ENCODE measurements at regions not wholly inside any gene's neighbourhood (a gene's known extent, or its start where the extent isn't known, plus 50 kb on each side); places are given as distances from the start of the nearest gene placed in this dataset.
"Not testable (repeated sequence)": the region's sequence is repeated elsewhere in the genome, so short reads cannot be mapped to it uniquely, and the experiment has no call there.

DNA sequence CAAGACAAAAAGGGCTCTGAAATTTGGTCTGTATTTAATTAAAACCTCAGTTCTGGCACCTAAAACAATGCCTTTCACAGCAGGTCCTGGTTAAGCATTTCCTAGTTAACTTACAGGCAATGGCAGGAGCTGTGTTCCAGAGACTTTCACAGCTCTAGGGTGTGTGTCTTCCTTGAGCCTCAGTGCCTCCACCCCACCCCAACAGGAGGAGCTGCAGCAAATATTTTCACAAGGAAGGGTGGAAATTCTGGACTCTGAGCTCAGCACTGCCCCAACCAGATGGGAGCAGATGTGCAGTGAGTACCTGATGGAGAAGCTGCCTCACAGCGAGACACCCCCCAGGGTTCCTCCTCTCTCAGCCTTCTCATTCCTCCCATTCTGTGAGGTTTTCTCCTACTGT is 106.3 kb upstream of the SPATA12 start:
- no peak for DNase-seq

DNA sequence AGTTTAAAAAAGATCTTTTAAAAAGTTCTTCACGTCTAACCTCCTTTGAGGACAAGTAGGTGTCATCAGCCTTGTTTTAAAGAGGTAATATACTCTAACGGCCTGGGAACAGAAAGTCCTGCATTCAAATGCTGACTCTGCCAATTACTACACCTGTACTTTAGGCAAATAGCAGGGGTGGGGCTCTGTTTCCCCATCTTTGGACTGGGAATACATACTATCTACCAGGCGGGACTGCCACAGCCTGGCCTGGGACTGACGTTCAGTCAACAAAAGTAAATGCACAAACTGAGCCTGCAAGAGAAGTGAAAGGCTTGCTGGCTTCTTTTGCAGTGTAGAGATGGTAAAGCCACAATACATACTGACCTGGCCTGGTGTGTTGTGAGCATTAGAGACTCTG is 107.6 kb upstream of the SPATA12 start:
- DNase-seq: no peak

DNA sequence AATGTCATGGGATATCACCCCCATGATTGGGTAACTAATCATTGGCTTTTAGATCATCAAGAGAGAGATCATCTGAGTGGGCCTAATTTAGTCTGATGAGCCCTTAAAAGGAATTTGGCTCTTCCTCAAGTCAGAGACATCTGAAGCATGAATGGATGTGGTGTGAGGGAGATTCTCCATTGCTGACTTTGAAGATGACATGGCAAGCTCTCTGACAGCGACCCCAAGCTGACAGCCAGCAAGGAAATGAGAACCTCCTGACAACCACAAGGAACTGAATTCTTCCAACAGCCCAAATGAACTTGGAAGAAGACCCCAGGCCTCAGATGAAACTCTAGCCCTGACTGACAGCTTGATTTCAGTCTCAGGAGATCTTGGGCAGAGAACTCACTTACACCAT is 108.4 kb upstream of the SPATA12 start:
- DNase-seq: no peak

DNA sequence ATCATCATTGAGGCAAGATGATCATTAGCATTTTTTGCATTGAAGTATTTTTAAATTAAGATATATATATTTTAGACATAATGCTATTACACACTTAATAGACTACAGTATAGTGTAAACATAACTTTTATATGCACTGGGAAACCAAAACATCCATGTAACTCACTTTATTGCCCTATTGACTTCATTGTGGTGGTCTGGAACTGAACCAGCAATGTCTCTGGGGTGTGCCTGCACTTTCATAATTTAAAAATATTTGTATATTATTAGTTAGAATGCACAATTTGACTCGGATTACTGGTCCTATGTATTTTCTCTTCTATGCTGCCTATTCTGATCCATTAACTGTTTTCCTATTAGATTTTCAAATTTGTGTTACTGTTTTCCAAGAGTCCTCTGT is 109.1 kb upstream of the SPATA12 start:
- no peak for DNase-seq

DNA sequence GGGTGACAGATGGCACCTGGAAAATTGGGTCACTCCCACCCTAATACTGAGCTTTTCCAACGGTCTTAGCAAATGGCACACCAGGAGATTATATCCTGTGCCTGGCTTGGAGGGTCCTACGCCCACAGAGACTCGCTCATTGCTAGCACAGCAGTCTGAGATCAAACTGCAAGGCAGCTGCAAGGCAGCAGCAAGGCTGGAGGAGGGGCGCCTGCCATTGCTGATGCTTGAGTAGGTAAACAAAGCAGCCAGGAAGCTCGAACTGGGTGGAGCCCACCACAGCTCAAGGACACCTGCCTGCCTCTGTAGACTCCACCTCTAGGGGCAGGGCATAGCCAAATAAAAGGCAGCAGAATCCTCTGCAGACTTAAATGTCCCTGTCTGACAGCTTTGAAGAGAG is 115.1 kb upstream of the SPATA12 start:
- DNase-seq: not testable (repeated sequence)

DNA sequence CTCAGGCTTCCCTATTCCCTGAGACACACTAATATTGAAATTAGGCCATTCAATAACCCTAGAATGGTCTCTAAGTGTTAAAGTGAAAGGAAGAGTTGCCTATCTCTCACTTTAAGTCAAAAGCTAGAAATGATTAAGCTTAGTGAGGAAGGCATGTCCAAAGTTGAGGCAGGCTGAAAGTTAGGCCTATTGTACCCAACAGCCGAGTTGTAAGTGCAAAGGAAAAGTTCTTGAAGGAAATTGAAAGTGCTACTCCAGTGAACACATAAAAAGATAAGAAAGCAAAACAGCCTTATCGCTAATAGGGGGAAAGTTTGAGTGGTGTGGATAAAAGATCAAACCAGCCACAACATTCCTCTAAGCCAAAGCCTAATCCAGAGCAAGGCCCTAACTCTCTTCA is 117.9 kb upstream of the SPATA12 start:
- DNase-seq: no peak

DNA sequence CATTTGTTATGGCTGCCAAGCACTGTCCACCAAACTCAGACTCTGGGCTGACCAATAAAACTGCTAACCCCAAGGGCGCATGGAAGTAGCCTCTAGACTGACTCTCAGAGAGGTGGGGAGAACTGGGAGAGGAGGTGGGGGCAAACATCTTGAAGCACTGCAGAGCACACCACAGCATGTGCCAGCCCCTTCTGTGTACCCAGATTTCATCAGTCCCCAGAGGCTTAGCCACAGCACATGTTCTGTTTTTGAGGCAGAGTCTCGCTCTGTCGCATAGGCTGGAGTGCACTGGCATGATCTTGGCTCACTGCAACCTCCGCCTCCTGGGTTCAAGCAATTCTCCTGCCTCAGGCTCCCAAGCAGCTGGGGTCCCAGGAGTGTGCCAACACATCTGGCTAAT is 119.5 kb upstream of the SPATA12 start:
- no peak for DNase-seq

DNA sequence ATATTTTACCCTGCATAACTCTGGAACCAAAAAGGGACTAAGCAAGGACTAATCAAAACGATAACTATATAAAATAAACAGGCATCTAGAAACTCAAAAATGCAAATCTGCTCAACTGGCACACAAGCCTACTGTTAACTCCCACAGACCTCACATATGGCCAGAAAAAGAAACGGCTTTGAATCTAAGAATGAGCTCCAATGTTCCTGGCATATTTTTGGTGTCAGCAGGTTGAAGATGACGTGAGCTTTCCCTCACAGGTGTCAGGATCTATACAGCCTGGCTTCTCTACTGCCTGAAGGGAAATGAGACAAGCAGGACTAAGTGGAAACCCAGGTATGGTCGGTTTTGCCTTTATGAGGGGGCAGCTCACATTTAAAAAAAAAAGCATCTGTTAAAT is 120.1 kb upstream of the SPATA12 start:
- DNase-seq: no peak

DNA sequence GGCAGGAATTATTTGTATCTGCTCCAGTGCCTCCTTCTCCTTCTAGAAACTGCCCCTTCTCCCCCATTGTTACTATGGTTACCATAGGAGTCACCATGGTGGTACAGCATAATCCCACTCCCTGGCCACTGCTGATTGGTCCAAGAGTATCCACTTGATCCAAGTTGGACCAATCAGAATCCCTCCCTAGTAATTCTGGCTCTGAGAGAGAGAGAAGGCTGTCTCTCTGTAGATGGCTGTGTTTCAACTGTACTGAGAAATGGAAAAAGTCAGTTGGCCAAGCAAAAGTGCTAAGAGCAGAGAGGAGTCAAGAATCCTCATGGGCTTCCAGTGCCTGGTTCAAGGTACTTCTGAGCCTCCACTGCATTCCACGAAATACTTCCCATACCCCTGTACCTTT is 120.6 kb upstream of the SPATA12 start:
- DNase-seq: no peak

DNA sequence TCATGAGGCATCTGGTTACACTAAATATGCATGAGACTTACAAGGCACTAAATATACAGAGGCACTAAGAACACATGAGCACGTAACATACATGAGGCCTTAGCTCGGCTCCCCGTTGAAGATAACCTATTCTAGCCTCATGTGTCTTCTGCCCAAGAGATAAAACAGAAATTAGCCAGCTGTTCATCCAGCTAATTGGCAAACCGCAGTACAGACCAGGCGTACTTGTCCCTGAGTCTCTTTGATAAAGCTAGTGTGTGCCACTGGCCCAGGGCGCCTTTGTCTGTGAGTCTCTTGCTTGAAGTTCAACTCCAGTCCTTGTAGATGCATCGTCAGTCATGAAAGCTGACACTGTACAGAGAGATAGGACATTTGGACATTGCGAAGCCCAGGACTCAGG is 121.9 kb upstream of the SPATA12 start:
- no peak for DNase-seq

DNA sequence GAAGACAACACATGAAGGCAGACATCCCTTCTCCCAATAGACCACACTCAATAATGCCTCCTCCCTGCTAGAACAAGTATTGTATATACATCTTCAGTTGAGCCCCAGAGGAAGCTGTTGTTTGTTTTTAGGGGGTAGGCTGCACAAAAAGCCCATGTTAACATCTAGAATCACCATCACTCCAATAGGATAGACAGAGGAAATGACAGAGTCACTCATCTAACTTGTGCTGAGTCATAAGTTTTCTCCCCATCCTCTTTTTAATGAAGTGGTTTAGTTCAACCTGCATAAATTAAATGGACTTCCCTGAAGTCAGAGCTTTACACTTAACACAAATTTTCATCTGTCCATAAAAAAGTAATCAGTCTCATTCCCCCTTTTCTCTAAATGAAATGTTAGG is 122.9 kb upstream of the SPATA12 start:
- DNase-seq: no peak

DNA sequence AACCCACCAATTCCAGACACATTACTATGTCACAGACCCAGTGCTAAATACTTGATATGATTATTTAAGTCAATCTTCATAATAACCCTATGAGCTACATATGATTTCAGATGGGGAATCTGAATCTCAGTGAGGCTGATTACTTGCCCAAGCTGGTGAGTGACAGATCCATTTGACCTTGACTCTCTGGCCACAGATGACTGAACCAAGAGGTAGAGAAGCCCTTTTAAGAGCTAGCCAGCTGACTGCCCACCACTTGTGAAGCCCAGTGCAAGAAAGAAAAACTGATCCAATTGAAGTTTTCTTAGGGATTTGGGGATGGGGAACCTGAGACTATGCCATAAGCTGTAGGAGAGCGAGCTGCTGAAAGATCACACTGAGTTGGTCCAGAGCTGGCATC is 124.7 kb upstream of the SPATA12 start:
- no peak for DNase-seq

DNA sequence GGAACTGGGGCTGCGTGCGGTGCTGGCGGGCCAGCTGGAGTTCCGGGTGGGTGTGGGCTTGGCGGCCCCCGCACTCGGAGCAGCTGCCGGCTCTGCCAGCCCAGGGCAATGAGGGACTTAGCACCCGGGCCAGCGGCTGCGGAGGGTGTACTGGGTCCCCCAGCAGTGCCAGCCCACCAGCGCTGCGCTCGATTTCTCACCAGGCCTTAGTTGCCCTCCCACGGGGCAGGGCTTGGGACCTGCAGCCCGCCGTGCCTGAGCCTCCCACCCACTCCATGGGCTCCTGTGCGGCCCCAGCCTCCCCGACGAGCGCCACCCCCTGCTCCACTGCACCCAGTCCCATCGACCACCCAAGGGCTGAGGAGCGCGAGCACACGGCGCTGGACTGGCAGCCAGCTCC is 126.0 kb upstream of the SPATA12 start:
- not testable (repeated sequence) for DNase-seq

DNA sequence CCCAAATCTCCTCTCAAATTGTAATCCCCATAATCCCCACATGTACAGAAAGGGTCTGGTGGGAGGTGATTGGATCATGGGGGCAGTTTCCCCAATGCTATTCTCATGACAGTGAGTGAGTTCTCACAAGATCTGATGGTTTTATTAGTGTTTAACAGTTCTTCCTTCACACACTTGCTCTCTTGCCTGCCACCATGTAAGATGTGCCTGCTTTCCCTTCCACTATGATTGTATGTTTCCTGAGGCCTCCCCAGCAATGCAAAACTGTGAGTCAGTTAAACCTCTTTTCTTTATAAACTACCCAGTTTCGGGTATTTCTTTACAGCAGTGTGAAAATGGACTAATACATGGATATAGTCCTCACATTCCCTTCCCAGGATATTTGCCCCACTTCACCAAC is 126.7 kb upstream of the SPATA12 start:
- no peak for DNase-seq

DNA sequence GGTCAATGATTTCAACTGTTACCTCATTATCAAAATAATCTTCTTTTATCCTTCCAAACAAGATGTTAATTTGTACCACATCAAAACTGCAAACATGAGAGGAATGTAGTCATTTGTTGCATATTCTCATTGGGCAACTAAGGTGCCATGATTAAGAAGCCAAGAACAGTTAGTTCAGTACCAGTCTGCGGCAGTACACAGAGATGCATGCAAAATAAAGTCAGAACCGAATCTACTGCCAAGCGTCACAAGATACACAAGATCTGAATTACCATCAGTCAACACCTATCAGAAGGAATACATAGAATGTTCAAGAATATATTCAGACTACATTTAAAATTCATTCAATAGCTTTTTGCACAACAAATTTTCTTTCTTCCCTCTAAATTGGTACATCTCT is 127.6 kb upstream of the SPATA12 start:
- DNase-seq: no peak

DNA sequence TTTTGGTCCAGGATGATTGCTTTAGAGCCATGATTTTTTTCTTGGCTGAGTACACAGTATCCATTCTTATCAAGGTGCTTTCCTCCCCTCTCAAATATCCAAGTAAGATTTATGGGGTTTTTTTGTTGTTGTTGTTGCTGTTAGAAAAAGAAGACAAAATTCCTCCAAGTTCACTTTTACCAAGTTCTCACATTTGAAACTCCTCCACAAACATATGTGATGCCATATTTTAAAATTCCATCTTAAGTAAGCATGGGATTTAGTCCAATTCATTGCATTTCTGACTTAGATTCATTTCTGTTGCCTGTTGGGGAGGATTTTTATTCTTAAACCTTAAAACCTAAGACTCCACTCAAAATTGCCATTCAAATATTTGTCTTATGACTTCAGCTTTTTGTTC is 128.6 kb upstream of the SPATA12 start:
- no peak for DNase-seq

DNA sequence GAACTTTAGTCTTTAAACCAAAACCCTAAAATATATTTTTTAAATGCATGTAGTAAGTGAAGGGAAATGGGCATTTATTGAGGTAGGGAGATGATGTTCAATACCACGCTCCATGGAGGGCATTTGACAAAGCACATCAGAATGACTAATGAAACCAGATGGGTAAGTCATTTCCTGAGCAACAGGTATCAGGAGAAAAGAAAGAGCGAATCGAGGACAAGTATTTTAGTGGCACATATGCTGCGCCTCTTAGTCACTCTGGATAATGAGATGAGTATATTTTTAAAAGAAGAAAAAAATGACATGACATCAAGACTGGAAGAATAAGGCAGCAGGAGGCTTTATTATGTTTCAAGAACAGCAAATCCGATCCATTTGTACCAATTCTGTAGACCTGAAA is 129.0 kb upstream of the ARHGEF3 start:
- DNase-seq: no peak

DNA sequence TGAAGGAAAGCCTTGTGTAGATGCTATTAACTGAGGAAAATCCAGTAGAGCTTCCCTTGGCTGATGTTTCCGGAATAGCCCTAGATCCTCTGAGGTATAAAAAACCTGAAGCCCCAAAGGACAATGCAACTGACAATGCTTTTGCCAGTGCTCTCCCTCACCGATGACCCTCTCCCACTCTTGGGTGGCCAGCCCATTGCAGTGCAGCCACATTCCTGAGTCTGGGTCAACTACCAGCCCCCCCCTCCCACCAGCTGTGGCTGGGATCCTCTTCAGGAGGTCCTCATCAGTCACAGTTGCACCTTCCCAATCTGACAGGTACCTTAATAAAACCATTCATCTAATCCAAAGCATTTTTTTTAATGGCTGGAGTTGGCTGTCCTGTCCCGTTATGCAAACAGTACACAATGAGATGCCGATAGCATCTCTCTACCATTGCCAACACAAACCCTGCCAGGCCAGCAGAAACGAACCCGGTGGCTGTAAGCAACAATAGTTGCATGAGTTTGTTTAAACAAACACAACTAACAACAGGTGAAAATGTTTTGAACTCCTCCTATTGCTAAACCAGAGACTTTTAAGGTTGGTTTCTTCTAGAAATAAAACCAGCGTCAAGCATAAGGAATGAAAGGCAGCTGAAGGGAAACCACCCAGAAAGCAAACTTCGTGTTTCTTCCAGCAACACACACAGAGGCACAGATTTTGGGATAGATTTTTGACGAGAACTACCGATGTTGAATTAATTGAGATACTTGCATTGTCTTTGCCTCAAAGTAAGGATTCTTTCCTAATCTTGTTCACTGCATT is 128.3 kb upstream of the ARHGEF3 start:
- no peak for DNase-seq

DNA sequence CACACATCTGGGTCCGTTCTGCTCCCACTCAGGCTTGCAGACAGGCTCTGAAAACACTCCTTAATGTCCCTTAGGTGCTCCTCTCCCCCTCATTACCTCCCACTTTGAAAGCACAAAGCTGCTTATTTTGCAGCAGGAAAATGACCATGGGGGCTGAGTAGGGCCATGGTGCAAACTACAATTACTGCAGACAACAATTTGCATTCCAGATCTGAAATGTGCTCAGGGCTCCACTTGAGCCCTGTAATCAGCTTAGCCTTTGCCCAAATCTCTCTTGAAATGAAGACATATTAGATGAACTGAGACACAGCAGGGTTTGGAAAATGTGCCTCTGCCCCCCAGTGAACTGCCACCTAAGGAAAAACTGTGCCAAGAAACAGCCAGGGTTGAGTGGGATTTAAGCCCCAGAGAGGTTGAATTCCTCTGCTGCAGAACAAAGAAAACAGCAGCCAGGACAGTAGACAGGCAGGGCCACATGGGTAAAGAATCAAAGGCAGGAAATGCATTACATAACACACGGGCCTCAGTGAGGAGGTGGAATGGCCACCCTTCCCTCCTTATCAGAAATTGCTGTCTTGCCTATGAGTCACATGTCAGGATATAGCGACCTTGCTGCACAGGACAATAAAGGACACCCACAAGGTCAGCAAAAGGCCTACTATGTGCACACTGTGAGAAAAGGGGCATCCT is 126.8 kb upstream of the ARHGEF3 start:
- DNase-seq: no peak

DNA sequence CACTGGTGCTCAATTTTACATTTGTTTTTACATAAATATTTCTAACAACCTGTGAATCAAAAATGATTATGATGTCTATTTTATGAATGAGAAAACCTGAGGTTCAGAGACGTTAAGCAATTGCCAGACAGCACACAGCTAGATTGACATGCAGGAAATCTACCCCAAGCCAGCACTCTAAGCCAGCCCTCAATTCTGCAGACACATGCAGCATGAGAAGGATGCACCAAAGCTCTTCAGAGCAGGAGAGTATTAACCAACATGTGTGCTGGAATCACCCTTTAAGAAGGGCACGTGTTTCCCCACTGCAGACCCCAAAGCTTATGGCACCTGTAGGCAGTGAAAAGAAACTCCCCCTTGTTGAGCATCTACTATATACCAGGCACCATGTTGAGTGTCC is 126.1 kb upstream of the ARHGEF3 start:
- DNase-seq: no peak

DNA sequence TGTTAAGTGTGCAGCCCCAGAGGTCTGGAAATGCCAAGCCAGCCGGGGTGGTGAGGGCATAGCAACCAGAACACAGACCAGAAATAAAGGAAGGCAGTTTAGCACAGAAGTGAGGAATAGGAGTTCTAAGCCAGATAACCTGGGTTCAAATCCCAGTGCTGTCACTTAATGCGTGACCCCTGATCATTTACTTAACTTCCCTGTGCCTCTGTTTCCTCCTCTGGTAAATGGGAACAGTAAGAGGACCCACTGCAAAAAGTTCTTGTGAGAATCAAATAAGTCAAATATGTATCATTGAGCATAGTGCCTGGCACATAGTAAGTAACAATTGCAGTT is 125.2 kb upstream of the ARHGEF3 start:
- DNase-seq: no peak

DNA sequence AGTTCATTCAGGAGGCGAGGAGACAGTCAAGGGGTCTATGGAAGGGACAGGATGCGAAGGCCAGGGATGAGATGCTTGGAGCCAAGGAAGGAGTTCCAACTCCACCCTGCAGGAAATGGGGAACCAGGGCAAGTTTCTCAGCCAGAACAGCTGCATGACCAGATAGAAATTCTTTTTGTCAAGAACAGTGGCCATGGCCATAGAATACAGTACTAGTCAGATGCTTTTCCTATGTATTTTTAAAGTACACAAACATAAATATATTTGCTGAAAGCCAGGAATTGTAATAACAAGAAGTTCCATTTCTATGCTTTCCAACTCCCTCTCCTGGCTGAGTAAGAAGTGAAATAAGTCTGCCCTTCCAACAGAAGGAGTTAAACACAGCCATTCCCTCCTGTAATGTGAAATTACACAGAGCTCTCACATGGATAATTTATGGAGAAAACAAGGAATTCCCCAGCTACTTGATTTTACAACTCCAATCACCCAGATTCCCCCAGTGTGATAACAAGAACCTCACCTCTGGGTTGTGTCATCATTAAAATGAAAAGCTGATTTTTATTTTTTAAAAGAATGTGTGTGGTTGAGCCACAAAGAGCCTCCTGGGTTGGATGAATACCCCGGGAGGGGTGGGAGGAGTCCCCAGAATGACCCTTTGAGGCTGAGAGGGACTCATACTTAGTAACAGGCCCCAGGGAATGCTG is 124.6 kb upstream of the ARHGEF3 start:
- no peak for DNase-seq

DNA sequence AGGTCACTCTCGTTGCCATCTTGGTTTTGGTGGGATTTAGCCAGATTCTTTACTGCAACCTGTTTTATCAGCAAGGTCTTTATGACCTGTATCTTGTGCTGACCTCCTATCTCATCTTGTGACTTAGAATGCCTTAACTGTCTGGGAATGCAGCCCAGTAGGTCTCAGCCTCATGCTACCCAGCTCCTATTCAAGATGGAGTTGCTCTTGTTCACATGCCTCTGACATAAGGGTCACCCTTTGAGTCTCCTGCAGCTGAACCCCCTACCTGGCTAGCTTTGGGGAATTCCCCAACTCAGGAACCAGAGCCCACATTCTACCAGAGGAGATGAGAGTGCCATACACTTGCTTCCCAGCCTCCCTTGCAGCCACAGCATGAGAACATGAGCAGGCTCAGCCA is 123.0 kb upstream of the ARHGEF3 start:
- DNase-seq: not testable (repeated sequence)

DNA sequence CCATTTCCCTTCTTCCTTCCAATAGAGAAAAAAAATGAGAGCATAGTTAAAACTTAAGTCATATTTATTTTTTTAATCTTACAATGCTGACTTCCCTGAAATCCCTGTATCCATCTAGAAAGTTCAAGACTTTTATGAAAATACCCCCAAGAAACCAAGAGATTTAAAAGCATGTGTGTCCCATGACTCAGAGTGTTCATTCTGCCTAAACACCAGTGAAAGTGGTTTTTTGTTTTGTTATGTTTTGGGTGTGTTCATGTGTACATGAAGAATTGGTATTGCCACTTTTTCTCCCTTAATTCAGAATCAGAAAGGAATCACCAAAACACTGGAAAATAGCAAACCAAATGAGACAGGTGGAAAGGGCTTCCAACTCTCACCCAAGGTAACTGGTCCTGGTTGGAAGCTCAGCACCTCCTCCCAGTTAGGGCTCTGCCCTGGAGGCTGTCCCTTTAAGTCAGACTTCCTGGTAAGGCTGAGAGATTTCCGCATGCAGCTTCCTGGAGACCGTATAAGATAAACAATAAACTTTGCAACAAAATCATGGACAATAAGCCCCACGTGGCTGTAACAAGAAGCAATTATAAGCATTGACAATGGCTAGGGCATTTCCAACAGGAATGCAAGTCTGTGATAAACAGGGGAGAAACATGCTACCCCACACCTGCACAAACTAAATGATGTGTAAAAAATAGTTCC is 121.9 kb upstream of the ARHGEF3 start:
- no peak for DNase-seq
